ENCODE measurements at regions not wholly inside any gene's neighbourhood (a gene's known extent, or its start where the extent isn't known, plus 50 kb on each side); places are given as distances from the start of the nearest gene placed in this dataset.

DNA sequence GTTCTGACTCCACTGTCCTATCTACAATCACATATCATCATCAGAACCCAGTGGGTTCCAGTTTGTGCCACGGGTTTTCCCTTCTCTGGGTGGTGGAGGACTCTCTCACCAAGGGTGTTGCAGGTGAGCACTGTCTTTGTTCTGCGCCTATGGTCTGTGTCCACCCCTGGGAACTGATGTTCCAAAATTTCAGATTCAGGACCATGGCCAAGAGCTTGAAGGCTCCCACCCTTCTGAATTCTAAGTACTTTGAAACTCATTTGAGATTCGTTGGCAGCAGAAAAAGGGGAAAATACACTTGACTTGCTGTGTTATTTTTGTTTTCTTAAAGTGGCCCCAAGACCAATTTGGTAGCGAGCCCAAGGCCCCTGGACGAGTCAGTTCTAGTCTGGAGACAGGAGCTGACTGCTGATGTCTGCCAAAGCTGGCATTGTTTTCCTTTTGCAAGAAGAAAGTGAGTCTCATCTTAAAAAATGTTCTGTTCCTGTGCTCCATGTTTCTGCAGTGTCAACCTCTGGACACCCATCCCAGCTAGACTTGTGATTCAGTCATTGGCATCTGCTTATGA lies 310.9 kb downstream of the HAPSTR1 start:
- in situ Hi-C loops (cut with HindIII; ENCODE audit: low pct_unique_long_range_greater_than_20kb, low sequenced_read_pairs) (no loop called here), intact Hi-C loops (cut with micrococcal nuclease; ENCODE audit: unreplicated experiment) (no loop called here)
- BruUV-seq (replicated peaks), result no TSS peak
- H3K36me3 ChIP-seq (ENCODE audit: control insufficient read depth, insufficient read depth, low read length), result no peaks in the 10 kb centered on the region
- POLR2A ChIA-PET, result no interaction called here
- CTCF ChIA-PET, result no interaction called here
- peaks cover 13% of the 10 kb centered on the region; the same call in 1 of the 2 replicates for H3K27me3 ChIP-seq (ENCODE audit: control insufficient read depth, insufficient read depth, low read length)
- H3K4me1 ChIP-seq (ENCODE audit: control insufficient read depth, insufficient read depth, low read length), result no peaks in the 10 kb centered on the region
- H3K4me3 ChIP-seq (ENCODE audit: low read depth in 2 of 2, low read length in 2 of 2), result no peak overlapping the region
- no peak for ATAC-seq
- DNase-seq (ENCODE audit: low read depth, low spot score), result no peak
- no peak for TF ChIP-seq POLR2AphosphoS5 (IDR thresholded peaks at IDR 0.05; ENCODE audit: low read depth, low read length)
- TF ChIP-seq, protein P1, sequence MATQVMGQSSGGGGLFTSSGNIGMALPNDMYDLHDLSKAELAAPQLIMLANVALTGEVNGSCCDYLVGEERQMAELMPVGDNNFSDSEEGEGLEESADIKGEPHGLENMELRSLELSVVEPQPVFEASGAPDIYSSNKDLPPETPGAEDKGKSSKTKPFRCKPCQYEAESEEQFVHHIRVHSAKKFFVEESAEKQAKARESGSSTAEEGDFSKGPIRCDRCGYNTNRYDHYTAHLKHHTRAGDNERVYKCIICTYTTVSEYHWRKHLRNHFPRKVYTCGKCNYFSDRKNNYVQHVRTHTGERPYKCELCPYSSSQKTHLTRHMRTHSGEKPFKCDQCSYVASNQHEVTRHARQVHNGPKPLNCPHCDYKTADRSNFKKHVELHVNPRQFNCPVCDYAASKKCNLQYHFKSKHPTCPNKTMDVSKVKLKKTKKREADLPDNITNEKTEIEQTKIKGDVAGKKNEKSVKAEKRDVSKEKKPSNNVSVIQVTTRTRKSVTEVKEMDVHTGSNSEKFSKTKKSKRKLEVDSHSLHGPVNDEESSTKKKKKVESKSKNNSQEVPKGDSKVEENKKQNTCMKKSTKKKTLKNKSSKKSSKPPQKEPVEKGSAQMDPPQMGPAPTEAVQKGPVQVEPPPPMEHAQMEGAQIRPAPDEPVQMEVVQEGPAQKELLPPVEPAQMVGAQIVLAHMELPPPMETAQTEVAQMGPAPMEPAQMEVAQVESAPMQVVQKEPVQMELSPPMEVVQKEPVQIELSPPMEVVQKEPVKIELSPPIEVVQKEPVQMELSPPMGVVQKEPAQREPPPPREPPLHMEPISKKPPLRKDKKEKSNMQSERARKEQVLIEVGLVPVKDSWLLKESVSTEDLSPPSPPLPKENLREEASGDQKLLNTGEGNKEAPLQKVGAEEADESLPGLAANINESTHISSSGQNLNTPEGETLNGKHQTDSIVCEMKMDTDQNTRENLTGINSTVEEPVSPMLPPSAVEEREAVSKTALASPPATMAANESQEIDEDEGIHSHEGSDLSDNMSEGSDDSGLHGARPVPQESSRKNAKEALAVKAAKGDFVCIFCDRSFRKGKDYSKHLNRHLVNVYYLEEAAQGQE (IDR thresholded peaks at IDR 0.05; ENCODE audit: insufficient read depth in 1 of 2, low read depth in 2 of 2, low read length in 1 of 2), result peak in 1 of 2 experiments; percentile 55; a peak in 2 of 4 replicates
- H3K9me3 ChIP-seq (ENCODE audit: control insufficient read depth, insufficient read depth, low read depth, low read length), result no peaks in the 10 kb centered on the region
- H3K27ac ChIP-seq (ENCODE audit: low read length), result no peak overlapping the region

DNA sequence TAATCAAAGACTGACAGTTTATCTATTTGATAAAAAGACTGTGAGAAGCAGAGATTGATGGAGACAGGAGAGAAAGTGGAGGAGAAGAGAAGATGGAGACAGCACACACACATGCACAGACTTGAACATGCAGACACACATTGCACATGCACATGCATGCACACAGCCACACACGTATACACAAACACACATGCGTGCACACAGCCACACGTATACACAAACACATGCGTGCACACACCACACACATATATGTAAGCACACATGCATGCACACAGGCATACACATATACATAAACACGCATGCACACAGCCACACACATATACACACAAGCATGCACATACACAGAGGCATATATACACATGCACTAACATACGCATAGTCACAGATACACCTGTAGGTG lies 313.4 kb downstream of the HAPSTR1 start:
- Histone ChIP-seq H3K4me1 (ENCODE audit: control insufficient read depth, insufficient read depth, low read length) (no peaks in the 10 kb centered on the region), H3K27ac (ENCODE audit: low read length) (no peak overlapping the region), H3K27me3 (ENCODE audit: control insufficient read depth, insufficient read depth, low read length) (peaks cover 15% of the 10 kb centered on the region; the same call in 1 of the 2 replicates), H3K9me3 (ENCODE audit: control insufficient read depth, insufficient read depth, low read depth, low read length) (no peaks in the 10 kb centered on the region), H3K4me3 (ENCODE audit: low read depth in 2 of 2, low read length in 2 of 2) (no peak overlapping the region), H3K36me3 (ENCODE audit: control insufficient read depth, insufficient read depth, low read length) (no peaks in the 10 kb centered on the region)
- no peak for ATAC-seq
- ChIA-PET CTCF (no interaction called here), POLR2A (no interaction called here)
- no TSS peak for BruUV-seq (replicated peaks)
- in situ Hi-C loops (cut with HindIII; ENCODE audit: low pct_unique_long_range_greater_than_20kb, low sequenced_read_pairs), result no loop called here
- TF ChIP-seq SIN3A (IDR thresholded peaks at IDR 0.05; ENCODE audit: borderline replicate concordance, insufficient read depth, low read depth, low read length), result no peak
- no peak for TF ChIP-seq TCF7L2 (IDR thresholded peaks at IDR 0.05; ENCODE audit: low read depth, low read length)
- TF ChIP-seq, protein P1 (IDR thresholded peaks at IDR 0.05; ENCODE audit: insufficient read depth in 1 of 2, low read depth in 2 of 2, low read length in 1 of 2), result no peak
- no peak for TF ChIP-seq POLR2AphosphoS5 (IDR thresholded peaks at IDR 0.05; ENCODE audit: low read depth, low read length)
- TF ChIP-seq, protein P2, sequence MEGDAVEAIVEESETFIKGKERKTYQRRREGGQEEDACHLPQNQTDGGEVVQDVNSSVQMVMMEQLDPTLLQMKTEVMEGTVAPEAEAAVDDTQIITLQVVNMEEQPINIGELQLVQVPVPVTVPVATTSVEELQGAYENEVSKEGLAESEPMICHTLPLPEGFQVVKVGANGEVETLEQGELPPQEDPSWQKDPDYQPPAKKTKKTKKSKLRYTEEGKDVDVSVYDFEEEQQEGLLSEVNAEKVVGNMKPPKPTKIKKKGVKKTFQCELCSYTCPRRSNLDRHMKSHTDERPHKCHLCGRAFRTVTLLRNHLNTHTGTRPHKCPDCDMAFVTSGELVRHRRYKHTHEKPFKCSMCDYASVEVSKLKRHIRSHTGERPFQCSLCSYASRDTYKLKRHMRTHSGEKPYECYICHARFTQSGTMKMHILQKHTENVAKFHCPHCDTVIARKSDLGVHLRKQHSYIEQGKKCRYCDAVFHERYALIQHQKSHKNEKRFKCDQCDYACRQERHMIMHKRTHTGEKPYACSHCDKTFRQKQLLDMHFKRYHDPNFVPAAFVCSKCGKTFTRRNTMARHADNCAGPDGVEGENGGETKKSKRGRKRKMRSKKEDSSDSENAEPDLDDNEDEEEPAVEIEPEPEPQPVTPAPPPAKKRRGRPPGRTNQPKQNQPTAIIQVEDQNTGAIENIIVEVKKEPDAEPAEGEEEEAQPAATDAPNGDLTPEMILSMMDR (IDR thresholded peaks at IDR 0.05), result no peak
- intact Hi-C loops (cut with micrococcal nuclease; ENCODE audit: unreplicated experiment), result no loop called here
- DNase-seq (ENCODE audit: low read depth, low spot score), result no peak
